HuH-7 (cell line): ENCODE measurements at regions not wholly inside any gene's neighbourhood (a gene's known extent, or its start where the extent isn't known, plus 50 kb on each side); places are given as distances from the start of the nearest gene placed in this dataset.
"Not testable (repeated sequence)": the region's sequence is repeated elsewhere in the genome, so short reads cannot be mapped to it uniquely, and the experiment has no call there.

Experiments used
- DNase-seq: peaks from one replicate; pipeline ENCODE4 v3.0.0; 2011; ENCODE audit warnings: low spot score

- DNase-seq = no peak
Measured at GRCh38 chr5:72692651-72693442, 123.6 kb upstream of the TNPO1 start.

- no peak for DNase-seq
Measured at GRCh38 chr5:72692231-72692637, 124.2 kb upstream of the TNPO1 start.

- DNase-seq = no peak
Measured at GRCh38 chr5:72691751-72692150, 124.7 kb upstream of the TNPO1 start.

GRCh38 chr5:72688916-72689315, 127.5 kb upstream of the TNPO1 start:
- no peak for DNase-seq

GRCh38 chr5:72687288-72687687, 129.2 kb upstream of the TNPO1 start:
- no peak for DNase-seq

- no peak for DNase-seq
Measured at GRCh38 chr5:72682561-72682960, 133.9 kb upstream of the TNPO1 start.

- no peak for DNase-seq
Measured at GRCh38 chr5:72681781-72682180, 134.7 kb upstream of the TNPO1 start.

- DNase-seq = no peak
Measured at GRCh38 chr5:72677447-72677846, 139.0 kb upstream of the TNPO1 start.

- not testable (repeated sequence) for DNase-seq
Measured at GRCh38 chr5:72676831-72677230, 139.6 kb upstream of the TNPO1 start.

GRCh38 chr5:72673623-72674022, 142.8 kb upstream of the TNPO1 start:
- DNase-seq = no peak

- DNase-seq = no peak
Measured at GRCh38 chr5:72673180-72673579, 143.3 kb upstream of the TNPO1 start.

GRCh38 chr5:72667708-72668107, 148.8 kb upstream of the TNPO1 start:
- DNase-seq = no peak

GRCh38 chr5:72662936-72663335, 153.5 kb upstream of the TNPO1 start:
- DNase-seq = no peak

- DNase-seq = no peak
Measured at GRCh38 chr5:72662305-72662704, 154.2 kb upstream of the TNPO1 start.

GRCh38 chr5:72661405-72661804, 154.2 kb upstream of the ZNF366 start:
- no peak for DNase-seq

GRCh38 chr5:72659726-72660125, 152.5 kb upstream of the ZNF366 start:
- DNase-seq = no peak

GRCh38 chr5:72658761-72659540, 151.7 kb upstream of the ZNF366 start:
- DNase-seq = no peak

- no peak for DNase-seq
Measured at GRCh38 chr5:72658161-72658560, 151.0 kb upstream of the ZNF366 start.

- DNase-seq = no peak
Measured at GRCh38 chr5:72656756-72657513, 149.7 kb upstream of the ZNF366 start.

GRCh38 chr5:72656331-72656730, 149.1 kb upstream of the ZNF366 start:
- no peak for DNase-seq

GRCh38 chr5:72654231-72654630, 147.0 kb upstream of the ZNF366 start:
- DNase-seq = no peak

GRCh38 chr5:72653586-72653985, 146.4 kb upstream of the ZNF366 start:
- DNase-seq = no peak

GRCh38 chr5:72651779-72652178, 144.6 kb upstream of the ZNF366 start:
- no peak for DNase-seq
